ENCODE measurements at regions not wholly inside any gene's neighbourhood (a gene's known extent, or its start where the extent isn't known, plus 50 kb on each side); places are given as distances from the start of the nearest gene placed in this dataset.

DNA sequence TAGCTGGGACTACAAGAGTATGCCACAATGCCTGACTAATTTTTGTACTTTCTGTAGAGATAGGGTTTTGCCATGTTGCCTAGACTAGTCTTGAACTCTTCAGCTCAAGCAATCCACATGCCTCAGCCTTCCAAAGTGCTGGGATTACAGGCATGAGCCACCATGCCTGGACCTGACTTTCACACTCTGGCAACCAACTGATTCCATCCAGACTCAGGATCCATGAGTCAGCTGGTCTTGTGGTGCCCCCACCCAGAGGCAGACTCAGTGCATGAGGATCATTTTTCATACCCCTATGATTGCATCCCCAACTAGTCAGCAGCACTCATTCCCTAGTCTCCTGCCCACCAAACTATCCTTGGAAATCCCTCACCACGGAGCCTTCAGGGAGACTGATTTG, 375.9 kb downstream of the ANXA1 start:
- H3K4me3 ChIP-seq (ENCODE audit: low read length in 2 of 2) = no peak overlapping the region
- no peaks in the 10 kb centered on the region for H3K36me3 ChIP-seq (ENCODE audit: control insufficient read depth in 1 of 2, insufficient read depth in 2 of 2, low read length in 1 of 2)
- 67 to 70% methylated on average over 1 of the region's 1 CpG for WGBS, 2 donors
- intact Hi-C loops (cut with DNase I) = no loop called here
- no peak overlapping the region for H3K27ac ChIP-seq (ENCODE audit: low read depth in 1 of 2, low read length in 2 of 2)
- no peak for DNase-seq
- no peaks in the 10 kb centered on the region for H3K27me3 ChIP-seq (ENCODE audit: control insufficient read depth in 1 of 2, insufficient read depth in 2 of 2, low read length in 1 of 2)
- peaks cover 2% of the 10 kb centered on the region for H3K9me3 ChIP-seq (ENCODE audit: control insufficient read depth, low read length)
- no peak for ATAC-seq (ENCODE audit: low FRiP score)
- no peaks in the 10 kb centered on the region for H3K4me1 ChIP-seq (ENCODE audit: control insufficient read depth in 1 of 2, insufficient read depth in 2 of 2, low read length in 2 of 2)

DNA sequence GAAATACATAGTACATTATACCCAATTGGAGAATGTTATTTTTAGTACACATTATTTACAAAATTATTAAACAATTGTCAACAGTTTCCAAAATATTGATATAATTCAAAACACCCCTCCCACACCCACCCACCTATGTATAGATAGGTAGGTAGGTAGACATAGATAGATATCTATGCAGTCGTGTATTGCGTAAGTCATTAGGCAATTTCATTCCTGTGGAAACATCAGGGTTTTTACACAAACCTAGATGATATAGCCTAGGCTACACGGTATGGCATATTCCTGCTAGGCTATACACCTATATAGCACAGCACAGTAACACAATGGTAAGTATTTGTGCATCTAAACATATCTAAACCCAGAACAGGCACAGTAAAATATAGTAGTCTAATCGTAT, 377.3 kb downstream of the ANXA1 start:
- H3K27me3 ChIP-seq (ENCODE audit: control insufficient read depth in 1 of 2, insufficient read depth in 2 of 2, low read length in 1 of 2) = no peaks in the 10 kb centered on the region
- H3K4me1 ChIP-seq (ENCODE audit: control insufficient read depth in 1 of 2, insufficient read depth in 2 of 2, low read length in 2 of 2) = no peaks in the 10 kb centered on the region
- WGBS, 2 donors = 86 to 88% methylated on average over 4 of the region's 4 CpGs
- peaks cover 2% of the 10 kb centered on the region for H3K9me3 ChIP-seq (ENCODE audit: control insufficient read depth, low read length)
- H3K4me3 ChIP-seq (ENCODE audit: low read length in 2 of 2) = no peak overlapping the region
- no peak overlapping the region for H3K27ac ChIP-seq (ENCODE audit: low read depth in 1 of 2, low read length in 2 of 2)
- H3K36me3 ChIP-seq (ENCODE audit: control insufficient read depth in 1 of 2, insufficient read depth in 2 of 2, low read length in 1 of 2) = no peaks in the 10 kb centered on the region
- ATAC-seq (ENCODE audit: low FRiP score) = no peak
- intact Hi-C loops (cut with DNase I) = no loop called here
- DNase-seq = no peak

DNA sequence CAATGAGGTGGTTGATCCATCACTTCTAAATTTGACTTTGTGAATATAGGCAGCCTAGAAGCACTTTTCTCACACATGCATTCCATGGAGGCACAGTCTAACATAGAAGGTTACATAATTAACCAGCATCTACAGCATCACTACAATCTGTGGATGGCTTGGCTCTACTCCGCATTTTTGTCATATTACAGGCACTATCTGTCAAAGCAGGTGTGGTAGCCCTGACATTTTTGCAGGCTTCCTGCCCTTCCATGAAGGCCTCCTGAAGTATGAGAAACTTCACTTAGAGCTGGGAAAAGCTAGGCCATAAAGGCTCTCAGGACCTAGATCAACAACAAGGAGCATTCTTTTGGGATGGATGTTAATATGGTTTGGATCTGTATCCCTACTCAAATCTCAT, 378.0 kb downstream of the ANXA1 start:
- no peak overlapping the region for H3K4me3 ChIP-seq (ENCODE audit: low read length in 2 of 2)
- H3K36me3 ChIP-seq (ENCODE audit: control insufficient read depth in 1 of 2, insufficient read depth in 2 of 2, low read length in 1 of 2) = no peaks in the 10 kb centered on the region
- no peak for ATAC-seq (ENCODE audit: low FRiP score)
- peaks cover 2% of the 10 kb centered on the region for H3K9me3 ChIP-seq (ENCODE audit: control insufficient read depth, low read length)
- H3K4me1 ChIP-seq (ENCODE audit: control insufficient read depth in 1 of 2, insufficient read depth in 2 of 2, low read length in 2 of 2) = no peaks in the 10 kb centered on the region
- H3K27me3 ChIP-seq (ENCODE audit: control insufficient read depth in 1 of 2, insufficient read depth in 2 of 2, low read length in 1 of 2) = peaks cover 0 to 1% of the 10 kb centered on the region in 2 donors
- H3K27ac ChIP-seq (ENCODE audit: low read depth in 1 of 2, low read length in 2 of 2) = no peak overlapping the region
- 91 to 94% methylated on average over 1 of the region's 1 CpG for WGBS, 2 donors
- no peak for DNase-seq
- intact Hi-C loops (cut with DNase I) = no loop called here

DNA sequence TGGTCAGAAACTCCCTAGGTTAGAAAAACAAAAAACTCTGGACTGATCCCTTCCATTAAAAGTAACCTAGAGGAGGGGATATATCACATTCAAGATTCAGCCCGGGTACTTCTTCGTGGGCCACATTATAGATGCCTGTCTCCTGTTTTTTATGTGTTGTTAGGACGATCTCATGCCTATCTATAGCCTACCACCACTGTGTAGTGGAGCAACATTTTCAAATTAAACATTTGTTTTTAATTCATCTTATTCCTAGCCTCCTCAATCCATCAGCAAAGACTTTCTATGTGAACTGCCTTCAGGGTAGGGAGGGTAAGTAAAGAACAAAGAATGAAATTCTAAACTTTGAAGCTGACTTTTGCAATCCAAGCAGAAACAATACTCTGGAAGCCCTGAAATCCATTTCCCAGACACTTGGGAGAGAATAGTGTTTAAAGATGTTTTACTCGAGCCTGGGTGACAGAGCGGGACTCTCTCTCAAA, 379.4 kb downstream of the ANXA1 start:
- no peak overlapping the region for H3K4me3 ChIP-seq (ENCODE audit: low read length in 2 of 2)
- ATAC-seq (ENCODE audit: low FRiP score) = no peak
- DNase-seq = no peak
- intact Hi-C loops (cut with DNase I) = no loop called here
- no peaks in the 10 kb centered on the region for H3K36me3 ChIP-seq (ENCODE audit: control insufficient read depth in 1 of 2, insufficient read depth in 2 of 2, low read length in 1 of 2)
- peaks cover 2% of the 10 kb centered on the region for H3K9me3 ChIP-seq (ENCODE audit: control insufficient read depth, low read length)
- H3K4me1 ChIP-seq (ENCODE audit: control insufficient read depth in 1 of 2, insufficient read depth in 2 of 2, low read length in 2 of 2) = no peaks in the 10 kb centered on the region
- peaks cover 0 to 1% of the 10 kb centered on the region in 2 donors for H3K27me3 ChIP-seq (ENCODE audit: control insufficient read depth in 1 of 2, insufficient read depth in 2 of 2, low read length in 1 of 2)
- 63 to 73% methylated on average over 5 of the region's 5 CpGs for WGBS, 2 donors
- no peak overlapping the region for H3K27ac ChIP-seq (ENCODE audit: low read depth in 1 of 2, low read length in 2 of 2)

DNA sequence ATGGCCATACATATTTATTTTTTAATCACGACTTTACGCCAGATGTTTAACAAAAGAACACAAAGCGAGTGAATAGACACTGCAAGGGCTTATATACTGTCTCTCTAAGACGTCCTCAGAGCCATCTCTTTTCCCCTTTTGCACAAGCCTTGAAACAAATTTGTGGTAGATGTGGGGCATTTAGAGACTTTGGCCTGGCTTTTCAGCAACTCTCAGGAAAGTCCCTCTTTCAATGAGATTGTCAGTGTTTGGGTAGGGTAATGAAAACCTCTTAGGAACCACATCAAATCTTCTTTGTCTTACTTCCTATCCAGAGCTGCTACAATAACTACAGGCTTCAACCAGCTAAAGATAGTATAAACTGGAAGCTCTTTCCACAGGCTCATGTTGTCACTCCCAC, 380.0 kb downstream of the ANXA1 start:
- 52 to 54% methylated on average over 4 of the region's 4 CpGs for WGBS, 2 donors
- ATAC-seq (ENCODE audit: low FRiP score) = no peak
- H3K9me3 ChIP-seq (ENCODE audit: control insufficient read depth, low read length) = peaks cover 2% of the 10 kb centered on the region
- intact Hi-C loops (cut with DNase I) = no loop called here
- H3K4me3 ChIP-seq (ENCODE audit: low read length in 2 of 2) = no peak overlapping the region
- H3K4me1 ChIP-seq (ENCODE audit: control insufficient read depth in 1 of 2, insufficient read depth in 2 of 2, low read length in 2 of 2) = no peaks in the 10 kb centered on the region
- H3K27me3 ChIP-seq (ENCODE audit: control insufficient read depth in 1 of 2, insufficient read depth in 2 of 2, low read length in 1 of 2) = peaks cover 0 to 1% of the 10 kb centered on the region in 2 donors
- no peak for DNase-seq
- H3K36me3 ChIP-seq (ENCODE audit: control insufficient read depth in 1 of 2, insufficient read depth in 2 of 2, low read length in 1 of 2) = no peaks in the 10 kb centered on the region
- no peak overlapping the region for H3K27ac ChIP-seq (ENCODE audit: low read depth in 1 of 2, low read length in 2 of 2)

DNA sequence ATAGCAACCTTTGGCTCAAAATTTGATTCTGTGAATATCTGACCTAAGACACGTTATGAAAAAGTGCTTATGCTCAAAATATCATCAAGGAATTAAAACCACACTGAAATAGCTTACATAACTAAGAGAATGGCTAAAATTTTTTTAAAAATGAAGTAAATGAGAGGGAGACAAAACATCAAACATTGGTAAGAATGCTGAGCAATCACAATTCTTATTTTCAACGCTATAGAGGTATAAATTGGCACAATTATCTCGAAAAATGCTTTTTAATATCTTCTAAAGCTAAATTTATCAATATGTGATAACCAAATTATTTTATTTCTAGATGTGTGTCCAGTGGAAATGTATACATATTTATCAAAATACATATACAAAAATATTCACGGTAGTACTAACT, 381.3 kb downstream of the ANXA1 start:
- Histone ChIP-seq H3K4me3 (ENCODE audit: low read length in 2 of 2) (no peak overlapping the region), H3K9me3 (ENCODE audit: control insufficient read depth, low read length) (no peaks in the 10 kb centered on the region), H3K27me3 (ENCODE audit: control insufficient read depth in 1 of 2, insufficient read depth in 2 of 2, low read length in 1 of 2) (peaks cover 0 to 1% of the 10 kb centered on the region in 2 donors), H3K27ac (ENCODE audit: low read depth in 1 of 2, low read length in 2 of 2) (no peak overlapping the region), H3K4me1 (ENCODE audit: control insufficient read depth in 1 of 2, insufficient read depth in 2 of 2, low read length in 2 of 2) (no peaks in the 10 kb centered on the region), H3K36me3 (ENCODE audit: control insufficient read depth in 1 of 2, insufficient read depth in 2 of 2, low read length in 1 of 2) (no peaks in the 10 kb centered on the region)
- WGBS, 2 donors = 53 to 61% methylated on average over 4 of the region's 4 CpGs
- no peak for ATAC-seq (ENCODE audit: low FRiP score)
- DNase-seq = no peak
- intact Hi-C loops (cut with DNase I) = no loop called here

DNA sequence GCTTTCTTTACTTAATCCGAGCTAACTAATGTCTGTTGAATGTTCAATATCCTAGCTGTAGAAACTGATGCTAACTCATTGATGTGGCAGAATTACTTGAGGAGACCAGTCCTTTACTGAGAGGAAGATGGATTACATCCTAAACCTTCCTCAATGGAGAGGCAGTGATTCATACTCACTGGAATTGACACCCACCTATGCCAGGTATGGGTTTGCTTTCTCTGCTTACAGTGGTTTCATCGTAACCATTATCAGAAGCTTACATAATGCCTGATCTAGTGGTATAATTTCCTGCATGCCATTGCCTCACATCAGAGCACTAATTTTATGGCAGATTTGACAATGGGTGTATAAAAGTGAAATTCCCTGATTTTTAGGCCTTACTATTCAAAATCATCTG, 384.7 kb downstream of the ANXA1 start:
- intact Hi-C loops (cut with DNase I) = no loop called here
- Histone ChIP-seq H3K9me3 (ENCODE audit: control insufficient read depth, low read length) (no peaks in the 10 kb centered on the region), H3K27me3 (ENCODE audit: control insufficient read depth in 1 of 2, insufficient read depth in 2 of 2, low read length in 1 of 2) (peaks cover 0 to 1% of the 10 kb centered on the region in 2 donors), H3K36me3 (ENCODE audit: control insufficient read depth in 1 of 2, insufficient read depth in 2 of 2, low read length in 1 of 2) (no peaks in the 10 kb centered on the region), H3K27ac (ENCODE audit: low read depth in 1 of 2, low read length in 2 of 2) (no peak overlapping the region), H3K4me3 (ENCODE audit: low read length in 2 of 2) (no peak overlapping the region), H3K4me1 (ENCODE audit: control insufficient read depth in 1 of 2, insufficient read depth in 2 of 2, low read length in 2 of 2) (no peaks in the 10 kb centered on the region)
- DNase-seq (no peak), ATAC-seq (ENCODE audit: low FRiP score) (no peak)
- WGBS, 2 donors = 84% methylated on average over 2 of the region's 2 CpGs

DNA sequence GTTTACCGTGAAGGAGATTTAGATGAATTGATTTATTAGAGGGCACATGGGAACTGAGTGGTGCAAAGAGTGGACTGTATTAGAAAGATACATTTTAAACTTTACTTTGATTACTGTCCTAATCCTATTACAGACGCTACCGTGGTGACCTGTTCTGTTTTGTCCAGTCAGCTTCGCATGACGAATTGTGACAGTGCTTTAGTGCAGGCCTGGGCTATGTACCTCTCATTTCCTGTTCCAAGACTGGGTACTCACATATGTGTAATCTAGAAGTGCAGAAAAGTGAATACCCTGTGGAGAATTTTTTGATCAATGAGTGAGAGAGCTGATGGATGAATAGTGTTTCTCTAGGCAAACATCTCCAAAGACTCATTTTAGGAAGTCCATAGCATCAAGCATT, 385.9 kb downstream of the ANXA1 start:
- Histone ChIP-seq H3K4me1 (ENCODE audit: control insufficient read depth in 1 of 2, insufficient read depth in 2 of 2, low read length in 2 of 2) (no peaks in the 10 kb centered on the region), H3K27ac (ENCODE audit: low read depth in 1 of 2, low read length in 2 of 2) (no peak overlapping the region), H3K27me3 (ENCODE audit: control insufficient read depth in 1 of 2, insufficient read depth in 2 of 2, low read length in 1 of 2) (peaks cover 0 to 1% of the 10 kb centered on the region in 2 donors), H3K4me3 (ENCODE audit: low read length in 2 of 2) (no peak overlapping the region), H3K9me3 (ENCODE audit: control insufficient read depth, low read length) (no peaks in the 10 kb centered on the region), H3K36me3 (ENCODE audit: control insufficient read depth in 1 of 2, insufficient read depth in 2 of 2, low read length in 1 of 2) (no peaks in the 10 kb centered on the region)
- no peak for ATAC-seq (ENCODE audit: low FRiP score)
- 59 to 69% methylated on average over 5 of the region's 5 CpGs for WGBS, 2 donors
- intact Hi-C loops (cut with DNase I) = no loop called here
- no peak for DNase-seq

DNA sequence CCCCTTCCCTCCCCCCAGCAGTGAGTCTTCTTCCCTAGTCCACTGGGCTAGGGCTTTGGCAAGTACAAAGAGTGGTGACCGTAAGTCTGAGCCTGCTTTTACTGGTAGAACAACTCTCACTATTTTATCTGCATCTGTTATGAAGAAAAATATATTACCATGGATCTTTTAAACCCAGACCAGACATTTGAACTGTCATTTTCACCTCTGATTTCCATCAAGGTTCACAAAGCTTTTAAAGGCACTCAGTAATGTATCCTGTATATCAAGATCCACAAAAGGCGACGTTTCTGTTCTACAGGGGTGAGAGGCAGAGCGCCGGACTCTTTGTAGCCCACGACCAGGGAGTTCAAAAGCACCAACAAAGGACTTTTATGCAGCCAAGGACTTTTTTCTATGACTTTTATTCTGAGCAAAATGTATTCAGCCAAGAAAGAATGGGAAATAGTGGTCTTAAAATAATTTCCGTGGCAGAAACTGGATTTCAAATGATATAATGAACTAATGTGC, 388.3 kb downstream of the ANXA1 start:
- intact Hi-C loops (cut with DNase I) = no loop called here

More for the DNA sequence above, 388.3 kb downstream of the ANXA1 start:
- ATAC-seq (ENCODE audit: low FRiP score) = no peak
- H3K9me3 ChIP-seq (ENCODE audit: control insufficient read depth, low read length) = no peaks in the 10 kb centered on the region
- H3K4me3 ChIP-seq (ENCODE audit: low read length in 2 of 2) = no peak overlapping the region
- WGBS, 2 donors = 70 to 76% methylated on average over 7 of the region's 7 CpGs
- no peak for DNase-seq
- no peaks in the 10 kb centered on the region for H3K4me1 ChIP-seq (ENCODE audit: control insufficient read depth in 1 of 2, insufficient read depth in 2 of 2, low read length in 2 of 2)
- H3K27me3 ChIP-seq (ENCODE audit: control insufficient read depth in 1 of 2, insufficient read depth in 2 of 2, low read length in 1 of 2) = no peaks in the 10 kb centered on the region
- no peaks in the 10 kb centered on the region for H3K36me3 ChIP-seq (ENCODE audit: control insufficient read depth in 1 of 2, insufficient read depth in 2 of 2, low read length in 1 of 2)
- H3K27ac ChIP-seq (ENCODE audit: low read depth in 1 of 2, low read length in 2 of 2) = no peak overlapping the region
